Aorta (tissue), 5 donors: ENCODE measurements at regions not wholly inside any gene's neighbourhood (a gene's known extent, or its start where the extent isn't known, plus 50 kb on each side); places are given as distances from the start of the nearest gene placed in this dataset.
"Not testable (repeated sequence)": the region's sequence is repeated elsewhere in the genome, so short reads cannot be mapped to it uniquely, and the experiment has no call there.

ENCODE experiments used
- ATAC-seq: fragments of 200-7000 bp; cut with Tn5 transposase; one replicate; pipeline ENCODE4 v1.9.1; 2022; ENCODE audit warnings: moderate library complexity; ENCODE audit not compliant: low FRiP score
- DNase-seq, 2 donors: peaks; one replicate each; pipeline ENCODE4 v3.0.0-alpha.2; 2020
- H3K27ac ChIP-seq, 2 donors: one replicate each; pipeline ENCODE4 v1.5.1; 2013; ENCODE audit warnings: low read length in 2 of 2, mild to moderate bottlenecking in 2 of 2, moderate library complexity in 2 of 2, control low read depth in 1 of 2, inconsistent platforms in 1 of 2, low read depth in 1 of 2
- H3K27me3 ChIP-seq, 2 donors: one replicate each; pipeline ENCODE4 v1.6.1; 2013; ENCODE audit warnings: control low read depth in 1 of 2, low read length in 1 of 2, mild to moderate bottlenecking in 1 of 2, moderate library complexity in 1 of 2; ENCODE audit not compliant: insufficient read depth in 2 of 2, control insufficient read depth in 1 of 2
- H3K36me3 ChIP-seq, 2 donors: one replicate each; pipeline ENCODE4 v1.6.1; 2013; ENCODE audit warnings: control low read depth in 1 of 2, low read length in 1 of 2, mild to moderate bottlenecking in 1 of 2; ENCODE audit not compliant: insufficient read depth in 2 of 2, control insufficient read depth in 1 of 2
- H3K4me1 ChIP-seq, 2 donors: one replicate each; pipeline ENCODE4 v1.6.1; 2013; ENCODE audit warnings: low read length in 2 of 2, control low read depth in 1 of 2, mild to moderate bottlenecking in 1 of 2, moderate library complexity in 1 of 2; ENCODE audit not compliant: insufficient read depth in 2 of 2, control insufficient read depth in 1 of 2
- H3K4me3 ChIP-seq, 2 donors: one replicate each; pipeline ENCODE4 v1.5.1; 2013; ENCODE audit warnings: low read length in 2 of 2, control low read depth in 1 of 2, mild to moderate bottlenecking in 1 of 2
- H3K9me3 ChIP-seq: one replicate; pipeline ENCODE4 v1.6.1; 2013; ENCODE audit warnings: mild to moderate bottlenecking, low read length; ENCODE audit not compliant: control insufficient read depth
- WGBS, 2 donors: extraction: QIAGEN DNeasy Blood & Tissue Kit; methylation state at CpG; one replicate each; pipeline ENCODE4 v1.1.7; 2013; 5-methylcytosine and 5-hydroxymethylcytosine counted together
- intact Hi-C, 2 donors: fragments of 100-400 bp; cut with DNase I; formaldehyde crosslinking; loops; one replicate each; pipeline versions ENCODE4 v1.14.2 to v1.15.0; 2022
- donor health status: healthy with polysubstance abuse.
- donor health status: Bipolar disorder and iron deficiency.
- donor health status: DM: no; HTN: no; CAD: no.
- donor health status: DM: no; HTN: no; CAD: no.
- donor health status: DM: yes; HTN: yes; CAD: no.

DNA sequence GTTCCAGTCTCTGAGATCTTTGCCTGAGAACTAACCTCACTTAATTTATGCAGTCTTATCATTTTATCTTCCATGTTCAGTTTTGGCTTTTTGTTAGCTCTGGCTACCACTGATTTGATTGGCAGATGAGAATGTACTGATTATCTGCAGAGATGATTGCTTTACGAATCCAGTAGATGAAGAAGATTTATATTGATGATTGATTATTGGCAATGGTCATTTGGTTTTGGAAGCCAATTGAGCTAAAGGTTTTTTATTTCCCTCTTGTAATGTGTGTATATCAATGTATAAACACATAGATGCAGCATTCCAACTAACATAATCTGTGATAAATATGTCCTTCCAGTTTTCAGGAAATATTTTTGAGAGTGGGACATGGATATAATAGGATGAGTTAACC lies 763.6 kb downstream of the CDH11 start:
- H3K4me3 ChIP-seq: no peak overlapping the region
- intact Hi-C loops: no loop called here
- no peak for ATAC-seq
- no peak for DNase-seq
- H3K36me3 ChIP-seq: no peaks in the 10 kb centered on the region
- H3K27ac ChIP-seq: no peak overlapping the region
- H3K9me3 ChIP-seq: no peaks in the 10 kb centered on the region
- H3K27me3 ChIP-seq: no peaks in the 10 kb centered on the region
- H3K4me1 ChIP-seq: no peaks in the 10 kb centered on the region
- 74 to 79% methylated on average over 1 of the region's 1 CpG for WGBS, 2 donors

DNA sequence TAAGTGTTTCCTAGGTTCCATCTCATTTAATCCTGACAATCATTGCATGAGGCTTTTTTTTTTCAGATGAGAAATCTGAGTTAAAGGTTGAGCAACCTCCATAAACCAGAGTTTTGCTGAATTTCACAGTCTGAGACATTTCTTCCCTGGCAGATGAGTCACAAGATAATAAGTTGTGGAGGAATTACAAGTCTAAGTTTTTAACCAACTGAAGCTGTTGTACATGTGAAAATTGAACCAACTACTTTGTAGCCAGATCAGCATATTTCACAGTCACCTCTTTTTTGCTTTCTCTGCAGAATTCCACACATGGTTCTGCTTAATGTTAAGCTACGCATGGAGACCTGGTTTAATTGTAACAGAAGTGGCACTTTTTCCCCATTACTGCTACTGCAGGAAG lies 765.6 kb downstream of the CDH11 start:
- Histone ChIP-seq H3K27me3 (no peaks in the 10 kb centered on the region), H3K9me3 (no peaks in the 10 kb centered on the region), H3K36me3 (no peaks in the 10 kb centered on the region), H3K27ac (no peak overlapping the region), H3K4me3 (no peak overlapping the region), H3K4me1 (no peaks in the 10 kb centered on the region)
- intact Hi-C loops: no loop called here
- no peak for DNase-seq
- no peak for ATAC-seq
- WGBS, 2 donors: 98 to 100% methylated on average over 1 of the region's 1 CpG

DNA sequence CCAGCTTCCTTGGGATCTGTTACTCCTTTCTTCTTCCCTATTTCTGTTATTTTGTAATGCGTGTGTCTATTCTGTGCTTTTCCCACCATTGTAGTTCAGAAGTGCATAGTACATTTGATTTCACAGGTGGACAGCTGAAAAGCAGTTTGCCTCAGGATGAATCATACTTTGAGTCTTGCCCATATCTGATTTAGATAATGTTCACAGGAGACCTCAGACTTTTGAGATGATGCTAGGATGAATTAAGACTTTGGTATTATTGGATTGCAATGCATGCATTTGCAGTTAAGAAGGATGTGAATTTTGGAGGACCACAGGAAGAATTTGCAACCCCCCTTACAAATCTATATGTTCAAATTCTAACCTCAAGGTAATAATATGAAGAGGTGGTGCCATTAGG lies 769.6 kb downstream of the CDH11 start:
- no peak overlapping the region for H3K27ac ChIP-seq
- H3K9me3 ChIP-seq: no peaks in the 10 kb centered on the region
- 95 to 100% methylated on average over 1 of the region's 1 CpG for WGBS, 2 donors
- no peaks in the 10 kb centered on the region for H3K4me1 ChIP-seq
- no peaks in the 10 kb centered on the region for H3K27me3 ChIP-seq
- intact Hi-C loops: no loop called here
- no peak overlapping the region for H3K4me3 ChIP-seq
- ATAC-seq: no peak
- no peak for DNase-seq
- no peaks in the 10 kb centered on the region for H3K36me3 ChIP-seq

DNA sequence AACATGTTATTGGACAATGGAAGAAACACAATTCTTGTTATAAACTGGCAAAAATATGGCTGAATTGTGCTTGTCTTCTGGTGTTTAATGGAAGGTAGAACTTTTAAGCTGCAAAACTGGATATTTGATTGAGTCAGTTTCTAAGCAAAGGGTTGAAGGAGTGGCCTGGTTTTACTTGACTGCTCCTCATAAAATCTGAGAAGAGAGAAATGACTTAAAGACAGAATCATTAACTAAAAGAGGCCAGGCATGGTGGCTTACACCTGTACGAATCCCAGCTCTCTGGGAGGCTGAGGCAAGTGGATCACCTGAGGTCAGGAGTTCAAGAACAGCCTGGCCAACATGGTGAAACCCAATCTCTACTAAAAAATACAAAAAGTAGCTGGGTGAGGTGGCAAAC lies 770.7 kb downstream of the CDH11 start:
- 93 to 99% methylated on average over 1 of the region's 1 CpG for WGBS, 2 donors
- no peaks in the 10 kb centered on the region for H3K36me3 ChIP-seq
- H3K4me3 ChIP-seq: no peak overlapping the region
- H3K27me3 ChIP-seq: no peaks in the 10 kb centered on the region
- no peak overlapping the region for H3K27ac ChIP-seq
- ATAC-seq (no peak), DNase-seq (no peak)
- no peaks in the 10 kb centered on the region for H3K9me3 ChIP-seq
- intact Hi-C loops: no loop called here
- no peaks in the 10 kb centered on the region for H3K4me1 ChIP-seq

DNA sequence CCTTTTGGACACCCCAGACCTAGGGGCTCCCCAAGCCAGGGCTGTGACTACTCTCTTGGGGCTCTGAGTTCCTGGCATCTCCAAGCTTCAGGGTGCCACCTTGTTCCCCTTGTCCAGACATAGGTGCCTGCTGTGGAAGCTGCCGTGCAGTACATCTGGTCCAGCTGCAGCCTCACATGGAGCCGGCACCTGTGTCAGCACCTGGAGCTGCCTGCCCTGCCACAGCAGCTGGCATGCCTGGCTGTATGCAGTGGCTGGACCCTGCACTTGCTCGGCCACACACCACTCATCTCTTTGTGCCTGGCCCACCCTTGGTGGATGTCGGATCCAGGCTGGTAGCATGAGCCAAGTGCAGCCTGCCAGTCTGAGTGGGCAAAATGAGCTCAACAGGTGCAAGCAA lies 775.8 kb downstream of the CDH11 start:
- 91 to 94% methylated on average over 4 of the region's 4 CpGs for WGBS, 2 donors
- no peaks in the 10 kb centered on the region for H3K27me3 ChIP-seq
- intact Hi-C loops: no loop called here
- no peaks in the 10 kb centered on the region for H3K4me1 ChIP-seq
- DNase-seq (no peak), ATAC-seq (no peak)
- no peak overlapping the region for H3K4me3 ChIP-seq
- no peaks in the 10 kb centered on the region for H3K9me3 ChIP-seq
- H3K27ac ChIP-seq: no peak overlapping the region
- H3K36me3 ChIP-seq: no peaks in the 10 kb centered on the region

DNA sequence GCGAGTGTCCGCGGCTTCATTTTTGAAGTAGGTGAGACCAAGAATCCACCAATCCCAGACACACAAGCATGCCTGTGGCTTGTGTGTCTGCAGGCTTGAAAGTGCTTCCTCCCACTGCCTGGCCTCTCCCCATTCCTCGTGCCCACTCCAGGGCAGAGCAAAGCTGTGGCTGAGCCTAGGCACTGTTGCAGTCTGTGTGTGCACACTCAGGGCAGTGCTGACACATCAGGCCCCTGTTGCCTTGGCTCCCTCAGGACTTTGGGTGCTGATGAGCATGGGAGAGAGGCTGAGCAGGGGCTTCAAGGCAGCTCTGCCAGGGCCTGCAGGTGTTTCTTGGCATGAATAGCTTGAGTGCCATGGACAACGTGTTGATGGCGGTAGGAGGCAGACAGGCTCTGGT lies 776.7 kb downstream of the CDH11 start:
- ATAC-seq (no peak), DNase-seq (no peak)
- WGBS, 2 donors: 92 to 96% methylated on average over 6 of the region's 6 CpGs
- no peaks in the 10 kb centered on the region for H3K27me3 ChIP-seq
- no peaks in the 10 kb centered on the region for H3K4me1 ChIP-seq
- H3K27ac ChIP-seq: no peak overlapping the region
- H3K4me3 ChIP-seq: no peak overlapping the region
- intact Hi-C loops: no loop called here
- H3K36me3 ChIP-seq: no peaks in the 10 kb centered on the region
- H3K9me3 ChIP-seq: no peaks in the 10 kb centered on the region

DNA sequence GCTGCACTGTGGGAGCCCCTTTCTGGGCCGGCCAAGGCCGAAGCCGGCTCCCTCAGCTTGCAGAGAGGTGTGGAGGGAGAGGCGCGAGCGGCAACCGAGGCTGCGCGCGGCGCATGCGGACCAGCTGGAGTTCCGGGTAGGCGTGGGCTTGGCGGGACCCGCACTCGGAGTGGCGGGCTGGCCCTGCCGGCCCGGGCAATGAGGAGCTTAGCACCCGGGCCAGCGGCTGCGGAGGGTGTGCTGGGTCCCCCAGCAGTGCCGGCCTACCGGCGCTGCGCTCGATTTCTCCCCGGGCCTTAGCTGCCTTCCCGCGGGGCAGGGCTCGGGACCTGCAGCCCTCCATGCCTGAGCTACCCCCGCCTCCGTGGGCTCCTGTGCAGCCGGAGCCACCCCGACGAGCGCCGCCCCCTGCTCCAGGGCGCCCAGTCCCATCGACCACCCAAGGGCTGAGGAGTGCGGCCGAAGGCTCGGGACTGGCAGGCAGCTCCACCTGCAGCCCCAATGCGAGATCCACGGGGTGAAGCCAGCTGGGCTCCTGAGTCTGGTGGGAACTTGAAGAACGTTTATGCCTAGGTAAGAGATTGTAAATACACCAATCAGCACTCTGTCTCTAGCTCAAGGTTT lies 777.9 kb downstream of the CDH11 start:
- H3K9me3 ChIP-seq, DNase-seq, ATAC-seq, H3K27me3 ChIP-seq, H3K4me3 ChIP-seq, intact Hi-C loops, H3K36me3 ChIP-seq, H3K27ac ChIP-seq, H3K4me1 ChIP-seq: not testable (repeated sequence)
- WGBS, 2 donors: 95 to 96% methylated on average over 42 to 47 of the region's 47 CpGs

DNA sequence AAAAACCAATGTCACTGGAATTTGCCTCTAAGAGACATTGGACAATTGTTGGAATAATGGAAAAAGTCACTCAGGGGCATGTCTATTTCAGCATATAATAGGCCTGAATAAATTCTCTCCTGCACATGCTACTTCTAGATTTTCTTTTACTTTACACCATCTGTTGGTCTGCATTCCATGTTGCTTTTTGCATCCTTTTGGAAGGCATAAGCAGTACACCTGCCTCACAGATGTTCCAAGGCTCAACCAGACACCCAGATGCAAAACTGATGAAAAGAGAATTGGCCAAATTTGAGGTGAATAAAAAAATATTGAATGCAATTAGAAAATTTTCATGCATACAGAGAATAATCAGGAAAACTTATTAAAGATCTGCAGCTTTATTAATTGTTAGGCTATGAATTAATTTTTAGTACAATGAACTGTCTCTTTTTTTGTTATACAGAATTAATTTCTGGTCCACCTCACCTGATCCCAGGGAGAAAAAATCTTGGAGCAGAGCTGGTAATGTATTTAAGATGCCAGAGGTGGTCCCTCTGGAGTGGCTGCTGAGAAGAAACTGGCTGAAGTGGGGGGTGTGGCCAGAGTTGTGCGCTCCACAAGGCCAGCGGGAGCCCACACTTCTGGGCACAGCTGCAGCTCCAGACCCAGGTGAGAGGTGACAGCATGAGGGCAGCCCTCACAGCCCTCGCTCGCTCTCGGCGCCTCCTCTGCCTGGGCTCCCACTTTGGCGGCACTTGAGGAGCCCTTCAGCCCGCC lies 778.6 kb downstream of the CDH11 start:
- intact Hi-C loops: no loop called here
- WGBS, 2 donors: 93 to 95% methylated on average over 7 to 8 of the region's 8 CpGs
- no peaks in the 10 kb centered on the region for H3K36me3 ChIP-seq
- no peaks in the 10 kb centered on the region for H3K4me1 ChIP-seq
- ATAC-seq (no peak), DNase-seq (no peak)
- H3K27me3 ChIP-seq: no peaks in the 10 kb centered on the region
- H3K9me3 ChIP-seq: no peaks in the 10 kb centered on the region
- H3K27ac ChIP-seq: no peak overlapping the region
- H3K4me3 ChIP-seq: no peak overlapping the region

DNA sequence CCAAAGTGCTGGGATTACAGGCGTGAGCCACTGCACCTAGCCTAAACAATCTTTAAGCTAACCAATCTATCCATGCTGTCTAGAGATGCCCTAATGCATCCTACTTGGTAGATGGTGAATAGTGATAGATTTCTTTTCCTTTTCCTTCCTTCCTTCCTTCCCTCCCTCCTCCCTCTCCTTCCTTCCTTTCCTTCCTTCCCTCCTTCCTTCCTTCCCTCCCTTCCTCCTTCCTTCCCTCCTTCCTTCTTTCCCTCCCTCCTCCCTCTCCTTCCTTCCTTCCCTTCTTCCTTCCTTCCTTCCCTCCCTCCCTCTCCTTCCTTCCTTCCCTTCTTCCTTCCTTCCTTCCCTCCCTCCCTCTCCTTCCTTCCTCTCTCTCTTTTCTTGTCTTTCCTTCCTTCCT lies 780.5 kb downstream of the CDH11 start:
- H3K9me3 ChIP-seq, H3K27ac ChIP-seq, intact Hi-C loops, H3K27me3 ChIP-seq, H3K36me3 ChIP-seq, ATAC-seq, DNase-seq, H3K4me1 ChIP-seq, H3K4me3 ChIP-seq: not testable (repeated sequence)
- WGBS, 2 donors: 94 to 97% methylated on average over 1 of the region's 1 CpG
